Right lobe of liver (tissue), 4 donors: ENCODE measurements at regions not wholly inside any gene's neighbourhood (a gene's known extent, or its start where the extent isn't known, plus 50 kb on each side); places are given as distances from the start of the nearest gene placed in this dataset.

ENCODE experiments used
- CTCF ChIP-seq, 4 donors: fragments of 200-600 bp in 3 of 4; fragments of 450-650 bp in 1 of 4; IDR thresholded peaks; one replicate each; pipeline versions ENCODE4 v1.5.1 to v1.8.0; 2016 to 2022; ENCODE audit warnings: antibody characterized with exemption in 4 of 4, mild to moderate bottlenecking in 2 of 4
- POLR2A ChIP-seq: fragments of 450-650 bp; IDR thresholded peaks from one replicate; pipeline ENCODE4 v1.6.1; 2017; ENCODE audit warnings: antibody characterized with exemption, mild to moderate bottlenecking
- donor health status: DM: no; HTN: no; CAD: no.
- donor health status: DM: no; HTN: no; CAD: no.
- donor health status: DM: no; HTN: yes; CAD: no.

- no peak for TF ChIP-seq CTCF (IDR thresholded peaks at IDR 0.05)
- no peak for TF ChIP-seq POLR2A
These were observed 926.6 kb downstream of the TBC1D32 start for GRCh38 chr6:120407696-120408095.
